HFF-Myc (cell line): ENCODE measurements at regions not wholly inside any gene's neighbourhood (a gene's known extent, or its start where the extent isn't known, plus 50 kb on each side); places are given as distances from the start of the nearest gene placed in this dataset.

Experiments
- DNase-seq: peaks from one replicate; pipeline ENCODE4 v3.0.0-alpha.2; 2011; ENCODE audit warnings: low read depth; ENCODE audit errors: extremely low read depth
- H3K4me3 ChIP-seq: replicated peaks from 2 replicates; pipeline ENCODE4 v1.5.1; 2011; ENCODE audit warnings: low read depth, mild to moderate bottlenecking, control low read depth, low read length
- TF ChIP-seq, protein P1 (sequence below): IDR thresholded peaks from 2 replicates; pipeline ENCODE4 v1.5.1; 2012; ENCODE audit warnings: mild to moderate bottlenecking, low read depth, low read length, control low read depth; ENCODE audit errors: missing control alignments

DNA sequence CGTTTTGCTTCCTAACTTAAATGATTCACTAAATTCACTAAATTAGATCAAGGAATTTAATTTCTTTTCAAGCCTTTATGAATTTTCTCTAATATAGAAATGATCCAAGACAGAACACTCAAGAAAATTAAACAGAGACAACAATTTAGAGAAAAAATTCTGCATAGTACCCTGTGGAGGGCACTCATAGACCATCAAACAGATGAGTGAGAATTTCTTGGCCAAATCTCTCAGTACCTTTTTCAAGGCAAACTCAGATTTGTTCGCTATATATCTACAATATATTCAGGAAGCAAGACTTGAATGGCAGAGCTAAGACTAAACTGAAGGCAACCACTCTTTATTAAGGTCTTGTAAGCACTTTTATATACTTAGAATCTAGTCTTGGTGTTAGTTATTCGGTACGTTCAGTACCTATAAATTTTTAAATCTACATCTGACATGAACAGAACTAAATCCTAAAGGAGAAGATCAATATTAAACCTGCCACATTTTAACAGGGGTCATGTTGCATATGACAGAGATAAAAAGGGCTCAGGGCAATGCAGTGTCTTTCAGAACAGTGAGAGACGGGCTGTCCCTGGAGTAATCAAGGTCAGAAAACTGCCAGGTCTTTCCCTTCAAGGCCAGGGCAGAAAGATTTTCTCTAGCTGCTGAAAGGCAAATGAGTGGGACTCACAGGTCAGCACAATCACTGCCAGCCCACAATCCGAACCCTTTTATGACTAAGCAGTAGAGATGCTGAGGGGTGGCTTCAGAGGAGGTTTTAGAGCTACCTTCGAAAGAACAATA, 118.8 kb upstream of the TMPRSS15 start:
- TF ChIP-seq, protein P1, sequence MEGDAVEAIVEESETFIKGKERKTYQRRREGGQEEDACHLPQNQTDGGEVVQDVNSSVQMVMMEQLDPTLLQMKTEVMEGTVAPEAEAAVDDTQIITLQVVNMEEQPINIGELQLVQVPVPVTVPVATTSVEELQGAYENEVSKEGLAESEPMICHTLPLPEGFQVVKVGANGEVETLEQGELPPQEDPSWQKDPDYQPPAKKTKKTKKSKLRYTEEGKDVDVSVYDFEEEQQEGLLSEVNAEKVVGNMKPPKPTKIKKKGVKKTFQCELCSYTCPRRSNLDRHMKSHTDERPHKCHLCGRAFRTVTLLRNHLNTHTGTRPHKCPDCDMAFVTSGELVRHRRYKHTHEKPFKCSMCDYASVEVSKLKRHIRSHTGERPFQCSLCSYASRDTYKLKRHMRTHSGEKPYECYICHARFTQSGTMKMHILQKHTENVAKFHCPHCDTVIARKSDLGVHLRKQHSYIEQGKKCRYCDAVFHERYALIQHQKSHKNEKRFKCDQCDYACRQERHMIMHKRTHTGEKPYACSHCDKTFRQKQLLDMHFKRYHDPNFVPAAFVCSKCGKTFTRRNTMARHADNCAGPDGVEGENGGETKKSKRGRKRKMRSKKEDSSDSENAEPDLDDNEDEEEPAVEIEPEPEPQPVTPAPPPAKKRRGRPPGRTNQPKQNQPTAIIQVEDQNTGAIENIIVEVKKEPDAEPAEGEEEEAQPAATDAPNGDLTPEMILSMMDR, result no peak
- no peak overlapping the region for H3K4me3 ChIP-seq
- no peak for DNase-seq

DNA sequence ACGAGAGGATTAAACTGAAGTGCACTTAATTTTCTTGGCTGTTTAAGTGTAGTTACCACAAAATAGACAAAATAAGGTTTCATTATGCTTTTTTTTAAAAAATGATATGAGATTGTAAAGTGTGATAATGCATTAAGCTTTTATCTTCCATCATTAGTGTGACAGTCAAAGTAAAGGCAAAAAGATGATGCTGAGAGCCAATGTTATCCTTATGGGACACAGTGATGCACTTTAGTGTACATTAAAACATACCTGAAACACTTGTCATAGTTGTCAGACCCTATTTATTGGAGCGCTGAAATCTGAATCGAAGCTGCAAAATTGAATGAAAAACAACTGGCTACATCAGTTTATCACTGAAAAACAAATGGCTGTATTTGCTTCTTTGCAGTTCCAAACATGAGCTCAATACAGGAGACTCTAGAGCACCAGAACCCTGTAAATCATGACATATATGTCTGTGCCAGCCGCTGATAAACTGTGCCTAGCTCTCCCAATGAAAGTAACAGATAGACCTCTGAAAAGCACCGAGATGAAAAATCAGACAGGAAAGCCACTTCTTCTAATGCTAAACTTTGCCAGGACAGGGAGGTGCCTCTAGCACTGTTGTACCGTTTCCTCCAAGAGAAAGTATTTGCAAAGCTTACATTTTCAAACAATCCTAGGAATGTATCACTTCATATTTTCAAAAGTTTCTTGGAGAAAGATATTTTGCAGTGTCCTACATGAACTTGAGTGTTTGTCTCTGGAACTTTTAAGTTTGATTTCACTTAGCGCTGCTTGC, 120.7 kb upstream of the TMPRSS15 start:
- TF ChIP-seq, protein P1, result no peak
- H3K4me3 ChIP-seq, result no peak overlapping the region
- no peak for DNase-seq

DNA sequence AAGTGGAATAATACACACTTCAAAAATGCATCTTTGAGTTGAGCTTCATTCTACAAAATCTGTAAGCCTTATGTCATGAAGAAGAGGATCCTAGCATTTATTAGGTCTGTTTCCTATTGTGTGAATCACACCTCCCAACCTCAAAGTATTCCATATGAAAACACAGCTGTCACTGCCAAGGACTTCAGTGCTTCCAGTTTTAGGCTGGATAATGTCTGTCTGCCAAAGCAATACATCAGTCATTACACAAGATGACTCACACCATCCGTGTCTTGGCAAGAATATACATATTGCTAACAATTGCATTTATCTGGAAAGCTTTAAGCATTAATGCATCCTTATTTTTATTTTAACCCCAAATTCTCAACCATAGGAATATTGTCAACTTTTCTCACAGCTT, 125.7 kb upstream of the TMPRSS15 start:
- TF ChIP-seq, protein P1, result no peak
- H3K4me3 ChIP-seq, result no peak overlapping the region
- DNase-seq, result no peak

DNA sequence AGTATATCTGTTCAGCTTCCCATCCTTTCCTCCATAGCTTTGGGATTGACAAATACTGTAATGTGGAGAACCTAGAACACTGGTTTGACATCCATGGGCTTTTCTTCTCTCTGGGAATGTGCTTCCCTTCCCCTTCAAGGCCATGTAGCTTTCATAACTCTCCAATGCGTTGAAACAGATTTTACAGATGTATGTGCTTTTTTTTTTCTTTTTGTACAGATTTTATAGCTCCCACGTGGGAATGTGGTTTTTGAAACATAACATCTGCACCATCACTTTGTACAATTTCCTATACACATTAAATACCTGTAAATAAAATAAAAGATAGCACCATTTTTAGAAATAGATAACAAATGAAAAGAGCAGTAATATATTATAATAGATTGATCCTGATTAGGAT, 138.5 kb upstream of the TMPRSS15 start:
- TF ChIP-seq, protein P1, result no peak
- H3K4me3 ChIP-seq, result no peak overlapping the region
- no peak for DNase-seq

DNA sequence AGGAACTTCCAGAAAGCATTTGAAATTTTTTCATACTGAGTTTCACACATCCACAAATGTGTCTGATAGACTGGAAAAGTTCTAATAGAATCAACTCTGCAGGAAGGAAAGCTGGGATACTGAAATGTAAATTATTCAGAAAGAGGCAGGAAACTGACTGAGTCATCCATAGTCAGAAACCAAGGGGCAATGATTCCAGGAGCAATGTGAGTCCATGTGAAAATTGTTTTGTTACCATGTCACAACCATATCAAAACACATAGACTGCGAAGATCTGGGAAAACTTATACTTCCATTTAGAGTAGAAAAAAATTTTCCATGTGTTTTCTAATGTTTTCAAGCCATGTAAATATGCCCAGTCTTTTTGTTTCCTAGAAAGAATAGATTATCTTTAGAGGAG, 142.3 kb upstream of the TMPRSS15 start:
- TF ChIP-seq, protein P1, result no peak
- H3K4me3 ChIP-seq, result no peak overlapping the region
- DNase-seq, result no peak

DNA sequence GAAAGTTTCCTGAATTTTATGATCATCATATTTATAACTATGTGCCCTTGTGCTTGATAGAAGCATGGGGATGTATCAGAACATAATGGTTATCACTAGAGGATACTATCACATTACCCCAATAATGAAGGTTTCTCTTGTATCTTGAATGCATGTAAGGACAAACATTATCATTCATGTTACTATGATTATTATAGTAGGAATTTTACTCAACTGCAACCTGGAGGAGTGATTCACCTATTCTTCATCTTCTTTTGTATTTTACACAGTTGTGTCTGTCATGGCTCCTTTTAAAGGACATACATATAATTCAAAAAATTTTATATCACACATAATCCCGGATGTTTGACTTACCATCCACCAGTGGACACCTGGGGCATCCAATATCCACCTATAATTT, 143.8 kb upstream of the TMPRSS15 start:
- no peak overlapping the region for H3K4me3 ChIP-seq
- TF ChIP-seq, protein P1, result no peak
- DNase-seq, result no peak

DNA sequence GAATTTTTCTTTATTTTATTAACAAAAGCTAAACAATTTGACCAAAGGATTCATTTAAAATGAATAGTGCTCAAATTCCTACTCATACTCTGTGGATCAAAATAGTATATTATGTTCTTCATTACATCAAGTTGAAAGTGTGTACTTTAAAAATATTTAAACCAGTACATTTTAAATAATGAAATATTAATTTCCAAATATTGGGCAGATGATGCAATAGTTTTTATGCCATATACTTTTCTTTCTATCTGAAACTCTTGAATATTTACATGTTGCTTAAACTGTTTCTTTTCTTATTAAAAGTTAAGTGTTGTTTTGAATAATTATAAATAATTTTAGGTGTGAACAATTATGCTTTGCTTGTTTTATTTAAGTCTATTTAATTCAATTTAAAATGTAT, 144.7 kb upstream of the TMPRSS15 start:
- H3K4me3 ChIP-seq, result no peak overlapping the region
- TF ChIP-seq, protein P1, result no peak
- no peak for DNase-seq
